Caco-2 (cell line): ENCODE measurements at regions not wholly inside any gene's neighbourhood (a gene's known extent, or its start where the extent isn't known, plus 50 kb on each side); places are given as distances from the start of the nearest gene placed in this dataset.

Experiments
- BruUV-seq: library from RNA; stranded (reverse); fragments of 400-500 nt; replicated peaks from 2 replicates; lab custom pipeline; 2021; lab: Mats Ljungman, UMichigan
- CTCF ChIA-PET: fragments of 300-600 bp; sonication (Branson Sonifier 250); formaldehyde crosslinking; loops from one replicate; lab custom pipeline; 2022; ENCODE audit warnings: antibody characterized with exemption; lab: Charles Lee
- POLR2A ChIA-PET: fragments of 300-600 bp; sonication (Branson Sonifier 250); formaldehyde crosslinking; loops from one replicate; lab custom pipeline; 2022; ENCODE audit warnings: antibody characterized with exemption; lab: Charles Lee
- DNase-seq, 2 experiments: peaks; one replicate each; pipeline versions ENCODE4 v3.0.0 to v3.0.0-alpha.2; 2020 to 2022
- H3K27me3 ChIP-seq: replicated peaks from 2 replicates; pipeline ENCODE4 v1.6.0; 2011; ENCODE audit warnings: low read length; ENCODE audit not compliant: control insufficient read depth, insufficient read depth
- H3K36me3 ChIP-seq: 2 replicates; pipeline ENCODE4 v1.5.1; 2011; ENCODE audit warnings: low read length; ENCODE audit not compliant: control insufficient read depth, insufficient read depth
- H3K4me1 ChIP-seq: fragments of 250-450 bp; sonication (Bioruptor Pico); 2 replicates; pipeline ENCODE4 v1.5.1; 2020; ENCODE audit warnings: mild to moderate bottlenecking
- H3K4me3 ChIP-seq: 2 replicates; pipeline ENCODE4 v1.5.1; 2011; ENCODE audit warnings: low read depth, mild to moderate bottlenecking, control low read depth, low read length
- H3K9me3 ChIP-seq: fragments of 250-450 bp; sonication (Bioruptor Pico); 2 replicates; pipeline ENCODE4 v1.5.1; 2020; ENCODE audit warnings: mild to moderate bottlenecking, moderate library complexity
- H3K27ac Mint-ChIP-seq: one replicate; pipeline ENCODE4 v1.8.0; 2022; ENCODE audit warnings: mixed read lengths; ENCODE audit not compliant: unreplicated experiment
- H3K27me3 Mint-ChIP-seq: one replicate; pipeline ENCODE4 v1.8.0; 2022; ENCODE audit warnings: mixed read lengths; ENCODE audit not compliant: insufficient read depth, unreplicated experiment
- H3K36me3 Mint-ChIP-seq: one replicate; pipeline ENCODE4 v1.8.0; 2022; ENCODE audit warnings: mild to moderate bottlenecking, mixed read lengths; ENCODE audit not compliant: insufficient read depth, unreplicated experiment
- H3K4me1 Mint-ChIP-seq: one replicate; pipeline ENCODE4 v1.8.0; 2022; ENCODE audit warnings: low read depth, mixed read lengths; ENCODE audit not compliant: unreplicated experiment
- H3K4me3 Mint-ChIP-seq: one replicate; pipeline ENCODE4 v1.8.0; 2022; ENCODE audit warnings: mild to moderate bottlenecking, moderate library complexity, mixed read lengths; ENCODE audit not compliant: unreplicated experiment
- H3K9me3 Mint-ChIP-seq: one replicate; pipeline ENCODE4 v1.8.0; 2022; ENCODE audit warnings: mixed read lengths; ENCODE audit not compliant: unreplicated experiment
- CTCF ChIP-seq, 2 experiments: fragments of 200-600 bp in 1 of 2; IDR thresholded peaks; 1 replicate in 1 of 2; 2 replicates in 1 of 2; pipeline versions ENCODE4 v1.5.1 to v1.8.0; 2011 to 2022; ENCODE audit warnings: antibody characterized with exemption in 1 of 2, control low read depth in 1 of 2, inconsistent platforms in 1 of 2, low read depth in 1 of 2, low read length in 1 of 2, mild to moderate bottlenecking in 1 of 2, moderate library complexity in 1 of 2; ENCODE audit not compliant: insufficient read depth in 1 of 2, severe bottlenecking in 1 of 2, unreplicated experiment in 1 of 2
- intact Hi-C: fragments of 100-400 bp; cut with micrococcal nuclease; formaldehyde crosslinking; loops from one replicate; pipeline ENCODE4 v1.10.0; 2022; ENCODE audit not compliant: unreplicated experiment

- BruUV-seq = no TSS peak
- intact Hi-C loops = no loop called here
- H3K4me1 Mint-ChIP-seq = no peaks in the 10 kb centered on the region
Observed at GRCh38 chr20:11255860-11256259, 582.1 kb upstream of the JAG1 start.

GRCh38 chr20:11260611-11261010, 586.8 kb upstream of the JAG1 start:
- Histone ChIP-seq H3K36me3 (no peaks in the 10 kb centered on the region), H3K27me3 (no peaks in the 10 kb centered on the region), H3K4me1 (0 out of 2 replicates have a peak, but pooled peaks cover 7% of the 10 kb centered on the region), H3K9me3 (no peaks in the 10 kb centered on the region; the same call in 1 of the 2 replicates), H3K4me3 (no peak overlapping the region)
- no TSS peak for BruUV-seq
- Mint-ChIP-seq H3K27ac (no peak overlapping the region), H3K36me3 (no peaks in the 10 kb centered on the region), H3K4me3 (no peak overlapping the region), H3K9me3 (peaks cover 12% of the 10 kb centered on the region), H3K27me3 (no peaks in the 10 kb centered on the region), H3K4me1 (peaks cover 11% of the 10 kb centered on the region)
- ChIA-PET POLR2A (no interaction called here), CTCF (no interaction called here)
- no peak for DNase-seq
- intact Hi-C loops = no loop called here
- TF ChIP-seq CTCF (IDR thresholded peaks at IDR 0.05; ENCODE audit: insufficient read depth in 1 of 2, low read depth in 1 of 2, low read length in 1 of 2, severe bottlenecking in 1 of 2, unreplicated experiment in 1 of 2) = no peak

More at GRCh38 chr20:11255860-11256259, 582.1 kb upstream of the JAG1 start:
- Mint-ChIP-seq H3K4me3 (no peak overlapping the region), H3K9me3 (peaks cover 24% of the 10 kb centered on the region), H3K27ac (no peak overlapping the region), H3K36me3 (no peaks in the 10 kb centered on the region), H3K27me3 (no peaks in the 10 kb centered on the region)
- no peak for TF ChIP-seq CTCF (IDR thresholded peaks at IDR 0.05; ENCODE audit: insufficient read depth in 1 of 2, low read depth in 1 of 2, low read length in 1 of 2, severe bottlenecking in 1 of 2, unreplicated experiment in 1 of 2)
- H3K27me3 ChIP-seq = no peaks in the 10 kb centered on the region
- H3K9me3 ChIP-seq = peaks cover 8% of the 10 kb centered on the region
- no peaks in the 10 kb centered on the region for H3K36me3 ChIP-seq
- H3K4me3 ChIP-seq = no peak overlapping the region
- POLR2A ChIA-PET = no interaction called here
- no peak for DNase-seq
- H3K4me1 ChIP-seq = no peaks in the 10 kb centered on the region
- CTCF ChIA-PET = no interaction called here

- CTCF ChIA-PET = no interaction called here
Observed at GRCh38 chr20:11261533-11262000, 587.8 kb upstream of the JAG1 start.

More at GRCh38 chr20:11261533-11262000, 587.8 kb upstream of the JAG1 start:
- POLR2A ChIA-PET = no interaction called here
- peaks cover 12% of the 10 kb centered on the region for H3K9me3 Mint-ChIP-seq
- intact Hi-C loops = no loop called here
- H3K27ac Mint-ChIP-seq = no peak overlapping the region
- H3K27me3 ChIP-seq = no peaks in the 10 kb centered on the region
- TF ChIP-seq CTCF (IDR thresholded peaks at IDR 0.05; ENCODE audit: insufficient read depth in 1 of 2, low read depth in 1 of 2, low read length in 1 of 2, severe bottlenecking in 1 of 2, unreplicated experiment in 1 of 2) = no peak
- H3K4me1 Mint-ChIP-seq = peaks cover 18% of the 10 kb centered on the region
- no peak overlapping the region for H3K4me3 Mint-ChIP-seq
- BruUV-seq = no TSS peak
- DNase-seq = no peak
- H3K9me3 ChIP-seq = no peaks in the 10 kb centered on the region; the same call in 1 of the 2 replicates
- no peaks in the 10 kb centered on the region for H3K36me3 Mint-ChIP-seq
- H3K27me3 Mint-ChIP-seq = no peaks in the 10 kb centered on the region
- H3K4me3 ChIP-seq = no peak overlapping the region
- H3K4me1 ChIP-seq = peaks cover 17% of the 10 kb centered on the region
- no peaks in the 10 kb centered on the region for H3K36me3 ChIP-seq
